ENCODE measurements at regions not wholly inside any gene's neighbourhood (a gene's known extent, or its start where the extent isn't known, plus 50 kb on each side); places are given as distances from the start of the nearest gene placed in this dataset.
"Not testable (repeated sequence)": the region's sequence is repeated elsewhere in the genome, so short reads cannot be mapped to it uniquely, and the experiment has no call there.

DNA sequence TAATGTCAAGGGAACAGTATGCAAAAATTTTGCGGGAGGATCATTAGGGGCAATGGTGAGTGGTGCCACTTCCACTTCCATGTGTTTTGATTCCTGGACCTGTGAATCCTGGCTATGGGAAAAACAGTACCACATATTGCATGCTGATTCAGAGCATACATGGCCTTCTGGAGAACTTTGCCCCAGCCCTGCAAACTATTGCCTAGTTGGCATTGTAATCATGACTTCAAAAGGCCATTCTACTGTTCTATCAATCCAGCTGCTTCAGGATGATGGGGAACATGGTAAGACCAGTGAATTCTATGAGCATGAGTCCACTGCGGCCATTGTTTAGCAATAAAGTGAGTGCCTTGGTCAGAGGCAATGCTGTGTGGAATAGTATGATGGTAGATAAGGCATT lies 75.3 kb upstream of the ZC3H15 start:
- H3K4me3 ChIP-seq (ENCODE audit: low read length) = no peak overlapping the region
- TF ChIP-seq ZNF274 (IDR thresholded peaks at IDR 0.05; ENCODE audit: low read depth, low read length) = no peak

DNA sequence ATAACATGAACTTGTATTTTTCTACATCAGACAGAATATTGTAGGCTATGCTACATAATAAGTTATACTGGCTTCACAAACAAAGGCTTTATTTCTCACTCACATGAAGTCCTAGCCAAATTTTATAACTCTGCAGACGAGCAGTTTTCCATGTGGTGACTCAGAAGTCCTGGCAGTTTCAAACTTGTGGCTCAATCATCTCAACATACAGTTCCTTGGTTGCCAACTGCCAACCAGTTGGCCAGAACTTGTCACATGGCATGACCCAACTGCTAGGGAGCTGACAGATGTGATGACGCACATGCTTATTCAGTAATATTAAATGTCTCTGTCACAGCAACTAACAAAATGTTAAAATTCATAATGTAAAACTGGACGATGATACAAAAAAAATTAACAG lies 63.8 kb upstream of the ZC3H15 start:
- no peak overlapping the region for H3K4me3 ChIP-seq (ENCODE audit: low read length)
- TF ChIP-seq ZNF274 (IDR thresholded peaks at IDR 0.05; ENCODE audit: low read depth, low read length) = no peak

DNA sequence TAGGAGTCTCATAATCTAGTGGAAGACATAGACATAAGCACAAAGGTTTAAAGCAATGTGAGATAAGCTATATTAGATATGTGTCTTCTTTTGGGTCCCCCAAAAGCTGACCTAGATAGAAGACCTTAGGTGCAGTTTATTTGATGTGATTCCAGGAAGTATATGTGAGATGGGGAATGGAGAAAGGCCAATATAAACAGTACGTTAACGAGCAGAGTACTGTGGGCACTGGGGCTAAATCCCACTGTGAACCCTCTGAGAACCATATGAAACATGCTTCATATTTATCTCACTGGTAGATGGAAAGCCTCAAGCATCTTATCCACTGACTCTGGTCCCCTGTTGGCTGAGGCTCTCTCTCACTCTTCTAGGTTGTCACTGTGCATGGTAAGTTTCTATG lies 62.6 kb upstream of the ZC3H15 start:
- TF ChIP-seq ZNF274 (IDR thresholded peaks at IDR 0.05; ENCODE audit: low read depth, low read length) = no peak
- H3K4me3 ChIP-seq (ENCODE audit: low read length) = no peak overlapping the region

DNA sequence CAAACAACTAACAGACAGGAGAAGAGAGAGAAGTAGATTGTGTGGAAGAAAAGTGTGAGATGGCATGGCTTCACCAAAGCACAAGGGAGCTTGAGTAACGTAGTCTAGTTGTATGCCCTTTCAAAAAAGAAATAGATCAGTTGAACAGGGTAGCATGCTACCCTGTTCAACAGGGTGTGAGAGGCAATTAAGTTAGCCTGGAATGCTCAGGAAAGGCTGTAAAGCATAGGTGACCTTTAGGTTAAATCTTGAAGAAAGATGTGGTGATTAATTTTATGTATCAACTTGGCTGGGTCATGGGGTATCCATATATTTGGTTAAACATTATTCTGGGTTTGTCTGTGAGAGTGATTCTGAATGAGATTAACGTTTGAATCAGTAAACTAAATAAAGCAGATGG lies 61.8 kb upstream of the ZC3H15 start:
- H3K4me3 ChIP-seq (ENCODE audit: low read length) = no peak overlapping the region
- TF ChIP-seq ZNF274 (IDR thresholded peaks at IDR 0.05; ENCODE audit: low read depth, low read length) = no peak

DNA sequence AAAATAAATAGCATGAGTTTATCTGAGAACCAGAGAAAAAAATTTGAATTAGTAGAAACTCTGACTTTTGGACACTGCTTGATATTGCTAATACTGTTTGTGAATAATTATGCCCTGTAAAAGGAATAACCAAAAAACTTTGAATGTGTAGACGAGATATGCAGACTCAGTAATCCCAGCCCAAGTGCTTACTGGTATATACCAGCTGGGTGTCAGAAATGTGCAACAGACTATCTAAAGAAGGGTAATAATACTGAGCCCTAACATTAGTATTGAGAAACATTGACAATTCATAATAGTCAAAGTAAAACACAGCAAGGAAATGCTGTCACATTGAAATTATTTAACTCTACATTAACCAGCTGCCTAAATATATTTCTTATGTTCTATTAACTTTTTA lies 60.5 kb upstream of the ZC3H15 start:
- no peak for TF ChIP-seq ZNF274 (IDR thresholded peaks at IDR 0.05; ENCODE audit: low read depth, low read length)
- H3K4me3 ChIP-seq (ENCODE audit: low read length) = no peak overlapping the region

DNA sequence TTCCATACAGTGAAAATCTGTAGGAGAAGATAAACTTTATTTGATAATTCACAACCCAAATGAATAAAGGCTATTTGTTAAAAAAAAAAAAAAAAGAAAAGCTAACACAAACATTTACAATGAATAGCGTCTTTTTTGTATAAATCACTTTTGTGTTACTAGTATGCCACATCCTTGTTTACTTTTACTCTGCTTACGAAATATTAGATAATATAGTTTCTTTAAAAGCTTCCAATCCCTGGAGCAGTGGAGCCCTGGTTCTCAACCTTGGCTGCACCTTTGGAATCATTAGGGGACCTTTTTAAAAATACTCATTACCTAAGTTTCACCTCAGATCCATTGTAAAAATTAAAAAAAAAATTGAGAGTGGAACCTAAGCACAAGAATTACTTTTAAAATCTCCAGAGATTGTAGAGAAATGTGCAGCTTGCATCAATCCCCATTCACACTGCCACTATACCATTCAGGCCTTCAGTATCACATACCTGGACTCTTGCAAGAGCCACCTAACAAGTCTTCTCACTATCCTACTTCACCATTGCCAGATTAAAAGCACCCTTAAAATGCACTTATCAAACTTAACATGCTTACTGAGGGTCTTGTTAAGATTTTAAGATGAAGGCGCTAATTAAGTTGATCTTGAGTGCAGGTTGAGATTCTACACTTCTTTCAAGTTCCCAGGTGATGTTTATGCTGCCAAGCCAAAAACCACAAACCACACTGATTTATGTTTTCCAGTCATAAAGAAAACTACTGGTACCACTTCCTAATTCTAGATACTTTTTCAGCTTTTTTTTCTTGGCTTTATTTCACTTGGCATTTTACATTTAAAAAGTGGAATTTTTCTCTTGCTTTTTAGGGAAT lies 59.7 kb upstream of the ZC3H15 start:
- no peak for TF ChIP-seq ZNF274 (IDR thresholded peaks at IDR 0.05; ENCODE audit: low read depth, low read length)
- no peak overlapping the region for H3K4me3 ChIP-seq (ENCODE audit: low read length)

DNA sequence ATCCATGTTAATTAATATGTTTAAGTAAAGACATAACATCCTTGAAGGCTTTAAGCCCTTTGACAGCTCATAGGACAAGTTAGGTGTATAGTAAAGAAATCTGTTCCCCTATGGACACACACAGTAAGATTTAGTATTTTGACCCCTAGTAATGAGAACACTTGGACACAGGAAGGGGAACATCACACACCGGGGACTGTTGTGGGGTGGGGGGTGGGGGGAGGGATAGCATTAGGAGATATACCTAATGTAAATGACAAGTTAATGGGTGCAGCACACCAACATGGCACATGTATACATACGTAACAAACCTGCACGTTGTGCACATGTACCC lies 59.1 kb upstream of the ZC3H15 start:
- H3K4me3 ChIP-seq (ENCODE audit: low read length) = not testable (repeated sequence)

DNA sequence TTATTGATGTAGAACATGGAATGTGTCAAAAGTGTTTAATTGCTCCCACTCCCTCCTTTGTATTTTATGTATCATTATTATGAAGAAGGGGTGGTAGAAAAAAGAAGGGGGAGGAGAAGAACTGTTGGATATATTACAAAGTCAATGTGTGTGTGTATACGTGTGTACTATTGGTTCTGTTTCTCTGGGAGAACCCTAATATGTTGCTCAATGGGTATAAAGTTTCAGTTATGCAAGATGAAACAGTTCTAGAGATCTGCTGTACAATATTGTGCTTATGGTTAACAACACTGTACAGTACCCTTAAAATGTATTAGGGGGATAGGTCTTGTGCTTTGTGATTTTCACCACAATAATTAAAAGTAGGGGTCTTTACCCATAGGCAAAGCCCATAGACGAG lies 58.1 kb upstream of the ZC3H15 start:
- H3K4me3 ChIP-seq (ENCODE audit: low read length) = no peak overlapping the region
- no peak for TF ChIP-seq ZNF274 (IDR thresholded peaks at IDR 0.05; ENCODE audit: low read depth, low read length)

DNA sequence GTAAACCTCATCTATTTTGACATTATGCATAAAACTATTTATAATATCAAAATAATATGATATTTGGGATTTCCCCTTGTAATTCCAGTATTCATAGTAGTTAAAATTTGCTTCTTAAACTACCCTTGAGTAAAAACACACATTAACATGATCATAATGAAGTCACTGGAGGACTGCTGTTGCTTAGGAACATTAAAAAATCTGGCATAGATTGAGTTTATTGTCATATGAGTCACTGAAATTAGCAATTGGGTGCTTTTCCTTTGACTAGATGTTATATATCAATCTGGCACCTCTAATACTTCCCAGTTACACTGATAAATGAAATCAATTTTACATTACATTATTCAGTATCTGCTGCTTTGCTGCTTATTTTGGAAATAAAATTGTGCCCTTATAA lies 57.0 kb upstream of the ZC3H15 start:
- no peak for TF ChIP-seq ZNF274 (IDR thresholded peaks at IDR 0.05; ENCODE audit: low read depth, low read length)
- H3K4me3 ChIP-seq (ENCODE audit: low read length) = no peak overlapping the region

DNA sequence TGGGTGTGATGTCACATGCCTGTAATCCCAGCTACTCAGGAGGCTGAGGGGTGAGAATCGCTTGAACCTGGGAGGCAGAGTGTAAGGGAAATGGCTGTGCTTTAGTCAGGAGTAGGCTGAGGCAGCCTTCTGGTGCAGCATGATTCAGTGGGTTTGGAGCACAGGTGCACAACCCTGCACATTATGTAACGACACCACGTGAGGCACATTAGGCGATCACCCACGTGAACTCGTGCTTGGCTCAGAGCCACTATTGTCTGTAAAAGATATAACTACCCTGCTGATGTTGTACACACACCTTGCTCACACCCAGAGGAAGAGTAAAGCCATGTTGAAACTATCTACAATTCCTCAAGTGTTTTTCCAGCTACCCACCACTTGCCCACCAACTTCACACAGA lies 54.8 kb upstream of the ZC3H15 start:
- TF ChIP-seq ZNF274 (IDR thresholded peaks at IDR 0.05; ENCODE audit: low read depth, low read length) = no peak
- H3K4me3 ChIP-seq (ENCODE audit: low read length) = no peak overlapping the region

DNA sequence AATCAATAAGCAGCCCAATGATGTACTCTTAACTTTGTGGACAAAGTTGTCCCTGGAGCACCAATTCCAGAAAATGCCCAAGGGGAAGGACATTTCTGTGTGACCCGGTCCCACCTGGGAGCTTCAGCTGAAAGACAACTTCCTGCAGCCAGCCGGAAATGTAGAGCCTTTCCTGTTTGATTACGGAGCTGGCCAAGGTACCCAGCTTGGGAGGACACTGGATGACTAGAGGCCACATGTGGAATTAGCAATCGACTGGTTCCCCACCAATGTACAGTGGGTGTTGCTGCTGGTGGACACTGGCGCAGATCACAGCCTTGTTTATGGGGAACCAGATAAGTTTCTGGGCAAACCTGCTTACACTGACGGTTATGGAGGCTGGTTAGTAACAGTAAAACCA lies 53.0 kb upstream of the ZC3H15 start:
- no peak for TF ChIP-seq ZNF274 (IDR thresholded peaks at IDR 0.05; ENCODE audit: low read depth, low read length)
- no peak overlapping the region for H3K4me3 ChIP-seq (ENCODE audit: low read length)

DNA sequence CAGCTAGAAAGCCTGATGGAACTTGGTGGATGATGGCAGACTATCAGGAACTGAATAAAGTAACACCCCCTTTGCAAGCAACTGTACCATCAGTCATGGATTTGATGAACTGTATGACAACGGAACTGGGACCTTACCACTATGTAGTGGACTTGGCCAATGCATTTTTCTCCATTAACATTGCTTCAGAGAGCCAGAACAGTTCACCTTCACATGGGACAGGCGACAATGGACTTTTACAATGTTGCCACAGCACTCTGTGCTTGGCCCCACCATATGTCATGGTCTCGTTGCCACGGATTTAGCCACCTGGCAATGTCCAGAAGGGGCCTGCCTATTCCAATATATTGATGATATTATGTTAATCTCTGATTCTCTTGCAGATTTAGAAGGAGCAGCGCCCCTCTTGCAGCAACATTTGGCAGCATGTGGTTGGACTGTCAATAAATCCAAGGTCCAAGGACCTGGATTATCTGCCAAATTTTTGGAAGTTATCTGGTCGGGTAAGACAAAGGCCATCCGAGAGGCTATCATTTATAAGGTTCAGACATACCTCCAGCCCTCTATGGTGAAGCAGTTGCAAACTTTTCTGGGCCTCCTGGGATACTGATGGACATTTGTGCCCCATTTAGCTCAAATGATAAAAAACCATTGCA lies 52.2 kb upstream of the ZC3H15 start:
- no peak overlapping the region for H3K4me3 ChIP-seq (ENCODE audit: low read length)
- TF ChIP-seq ZNF274 (IDR thresholded peaks at IDR 0.05; ENCODE audit: low read depth, low read length) = no peak
